Adrenal gland (tissue), 5 donors: ENCODE measurements at regions not wholly inside any gene's neighbourhood (a gene's known extent, or its start where the extent isn't known, plus 50 kb on each side); places are given as distances from the start of the nearest gene placed in this dataset.
"Not testable (repeated sequence)": the region's sequence is repeated elsewhere in the genome, so short reads cannot be mapped to it uniquely, and the experiment has no call there.

Experiments used
- CTCF ChIP-seq, 6 experiments: fragments of 450-650 bp in 4 of 6; fragments of 200-600 bp in 2 of 6; sonication (generic) in 1 of 6; IDR thresholded peaks; 1 replicate in 5 of 6; 2 replicates in 1 of 6; pipeline versions ENCODE4 v1.5.1 to v1.8.0; 2016 to 2021; ENCODE audit warnings: antibody characterized with exemption in 6 of 6, mild to moderate bottlenecking in 2 of 6, moderate library complexity in 1 of 6
- POLR2A ChIP-seq, 2 donors: fragments of 450-650 bp; IDR thresholded peaks; one replicate each; pipeline ENCODE4 v1.6.1; 2017; ENCODE audit warnings: antibody characterized with exemption in 2 of 2, mild to moderate bottlenecking in 2 of 2, moderate library complexity in 1 of 2
- donor health status: DM: no; HTN: no; CAD: no.

GRCh38 chr20:40911152-40911551 lies 117.5 kb upstream of the TOP1 start:
- TF ChIP-seq CTCF, POLR2A (IDR thresholded peaks at IDR 0.05): not testable (repeated sequence)
